HG03520 (cell line): ENCODE measurements at regions not wholly inside any gene's neighbourhood (a gene's known extent, or its start where the extent isn't known, plus 50 kb on each side); places are given as distances from the start of the nearest gene placed in this dataset.

Source experiments
- ATAC-seq: cut with Tn5 transposase; IDR thresholded peaks from one replicate; pipeline ENCODE4 v1.9.1; 2021; ENCODE audit warnings: mild to moderate bottlenecking, moderate library complexity; ENCODE audit not compliant: unreplicated experiment

- ATAC-seq = no peak
These were observed 277.0 kb downstream of the CDH2 start for GRCh38 chr18:27899893-27900292.

DNA sequence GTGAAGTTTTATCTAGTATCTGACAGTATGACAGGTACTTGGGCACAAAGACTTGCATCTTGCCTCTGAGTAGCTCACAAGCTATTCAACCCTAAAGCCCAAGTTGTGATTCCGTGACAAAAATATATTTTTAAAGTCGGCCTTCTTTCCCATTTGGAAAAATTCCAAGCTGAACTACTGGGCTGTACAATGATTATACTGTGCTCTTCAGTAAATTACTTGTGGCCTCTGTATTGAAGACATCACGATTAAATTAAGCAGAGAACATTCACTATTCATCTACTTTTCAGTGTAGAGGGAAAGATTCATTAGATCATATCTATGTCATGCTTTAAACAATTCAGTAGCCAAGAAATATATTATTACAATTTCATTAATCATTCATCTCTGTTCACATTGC lies 282.2 kb downstream of the CDH2 start:
- ATAC-seq = no peak

GRCh38 chr18:27887711-27888495 lies 289.0 kb downstream of the CDH2 start:
- no peak for ATAC-seq

DNA sequence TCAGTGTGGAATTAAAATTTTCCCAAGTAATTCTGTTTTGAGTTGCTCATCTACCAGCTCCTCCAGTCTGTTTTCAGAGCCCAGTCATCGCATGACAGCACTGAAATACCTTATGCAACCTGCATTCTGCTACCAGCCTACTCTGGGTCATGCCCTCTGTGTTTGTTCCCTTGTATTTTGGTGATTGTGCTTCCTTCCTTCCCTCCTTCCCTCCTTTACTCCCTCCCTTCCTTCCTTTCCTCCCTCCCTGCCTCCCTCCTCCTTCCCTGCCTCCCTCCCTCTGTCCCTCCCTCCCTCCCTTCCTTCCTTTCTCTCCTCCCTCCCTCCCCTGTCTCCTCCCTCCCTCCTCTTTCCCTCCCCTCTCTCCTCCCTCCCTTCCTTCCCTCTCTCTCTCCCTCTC lies 289.6 kb downstream of the CDH2 start:
- no peak for ATAC-seq

GRCh38 chr18:27879540-27879939 lies 297.4 kb downstream of the CDH2 start:
- ATAC-seq = no peak

DNA sequence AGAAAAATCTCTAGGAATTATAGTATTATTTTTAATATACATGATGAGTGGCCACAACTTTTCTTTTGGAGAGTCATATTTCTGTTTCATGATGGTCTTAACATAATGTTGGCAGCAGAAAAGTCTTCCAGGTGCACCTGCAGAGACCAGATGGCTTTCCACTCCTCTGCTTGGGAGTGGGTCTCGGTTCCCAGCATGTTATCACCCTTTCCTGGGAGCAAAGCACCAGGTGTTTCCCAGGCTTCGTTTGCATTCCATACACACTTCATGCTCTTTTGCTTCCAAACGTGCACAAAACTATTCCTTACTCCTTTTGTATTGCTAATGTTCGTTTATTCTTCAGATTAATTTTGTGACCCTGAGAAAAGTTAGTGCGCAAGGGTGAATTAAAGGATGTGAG lies 305.2 kb downstream of the CDH2 start:
- no peak for ATAC-seq

DNA sequence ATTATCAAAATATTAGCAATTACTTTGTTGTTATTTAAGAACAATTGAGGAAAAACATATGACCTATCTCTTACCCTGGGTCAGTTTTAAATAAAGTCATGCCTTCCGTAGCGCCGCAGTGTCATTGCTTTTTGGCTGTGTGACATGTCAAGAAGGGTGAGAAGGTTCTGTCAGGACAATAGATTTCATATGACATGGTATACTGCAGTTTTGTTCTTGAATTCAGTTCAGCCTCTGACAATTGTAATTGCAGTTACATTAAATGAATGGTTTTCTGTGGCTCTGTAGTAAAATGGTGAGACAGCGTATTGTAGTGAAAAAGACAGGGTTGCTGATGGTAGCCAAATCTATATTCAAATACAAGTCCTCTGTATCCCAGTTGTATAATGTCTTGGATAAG lies 307.2 kb downstream of the CDH2 start:
- no peak for ATAC-seq

- ATAC-seq = no peak
These were observed 311.5 kb downstream of the CDH2 start for GRCh38 chr18:27865431-27865830.

GRCh38 chr18:27863780-27864430 lies 313.0 kb downstream of the CDH2 start:
- no peak for ATAC-seq

DNA sequence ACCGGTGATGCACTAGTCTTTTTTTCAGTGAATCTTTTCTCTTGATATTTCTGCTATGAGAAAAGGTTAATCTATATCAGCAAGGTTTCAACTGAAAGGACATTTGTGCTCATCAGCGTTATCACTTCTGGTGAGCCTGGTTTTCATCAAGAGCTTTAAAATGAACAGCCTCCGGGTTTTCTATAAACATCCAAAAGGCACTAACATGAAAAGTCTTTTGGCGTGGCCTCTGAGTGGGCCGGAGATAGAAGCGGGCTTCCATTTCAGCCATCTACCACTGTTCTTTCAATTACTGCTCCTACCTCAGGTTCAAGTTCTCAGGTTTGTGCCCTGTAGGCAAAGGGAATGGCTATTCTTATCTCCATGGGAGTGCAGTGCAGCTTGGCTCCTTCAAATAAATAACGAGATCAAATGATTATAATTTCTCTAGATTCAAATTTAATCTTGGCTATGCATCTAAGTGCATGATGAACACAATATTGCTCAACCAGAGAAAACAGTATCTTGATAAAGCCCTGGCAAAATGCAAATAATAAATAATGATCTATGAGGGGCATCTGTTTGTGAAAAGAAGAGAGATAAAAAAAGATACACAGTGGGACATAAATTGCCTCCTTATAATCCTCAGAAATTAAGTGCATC lies 314.8 kb downstream of the CDH2 start:
- no peak for ATAC-seq

DNA sequence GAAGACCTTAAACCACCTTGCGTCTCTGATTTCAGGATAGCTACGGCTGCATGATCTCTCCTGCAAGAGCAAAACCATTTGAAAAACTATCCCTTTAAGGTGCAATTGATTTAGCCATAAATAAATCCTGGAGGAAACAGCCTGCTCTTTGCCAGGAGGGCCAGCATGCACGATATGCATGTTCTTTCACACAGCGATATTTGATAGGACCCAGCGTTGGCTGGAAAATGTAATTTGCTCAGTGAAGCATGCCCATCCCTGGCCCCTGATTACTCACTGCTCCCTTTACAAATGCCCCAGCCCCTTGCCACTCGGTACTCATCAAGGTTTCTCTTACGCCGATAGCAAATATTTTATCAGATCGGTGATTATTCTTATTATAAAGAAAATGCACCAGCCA lies 315.4 kb downstream of the CDH2 start:
- no peak for ATAC-seq

- ATAC-seq = no peak
These were observed 316.2 kb downstream of the CDH2 start for GRCh38 chr18:27860701-27861107.

- no peak for ATAC-seq
These were observed 316.9 kb downstream of the CDH2 start for GRCh38 chr18:27860011-27860410.

DNA sequence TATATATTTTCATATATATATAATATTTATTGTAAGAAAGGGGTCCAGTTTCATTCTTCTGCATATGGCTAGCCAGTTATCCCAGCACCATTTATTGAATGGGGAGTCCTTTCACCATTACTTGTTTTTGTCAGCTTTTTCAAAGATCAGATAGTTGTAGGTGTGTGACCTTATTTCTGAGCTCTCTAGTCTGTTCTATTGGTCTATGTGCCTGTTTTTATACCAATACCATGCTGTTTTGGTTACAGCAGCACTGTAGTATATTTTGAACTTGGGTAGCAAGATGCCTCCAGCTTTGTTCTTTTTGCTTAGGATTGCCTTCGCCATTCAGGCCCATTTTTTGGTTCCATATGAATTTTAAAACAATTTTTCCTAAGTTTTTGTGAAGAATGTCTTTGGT lies 320.1 kb downstream of the CDH2 start:
- no peak for ATAC-seq

- ATAC-seq = no peak
These were observed 321.4 kb downstream of the CDH2 start for GRCh38 chr18:27855486-27855885.

- ATAC-seq = no peak
These were observed 322.3 kb downstream of the CDH2 start for GRCh38 chr18:27854631-27855030.

DNA sequence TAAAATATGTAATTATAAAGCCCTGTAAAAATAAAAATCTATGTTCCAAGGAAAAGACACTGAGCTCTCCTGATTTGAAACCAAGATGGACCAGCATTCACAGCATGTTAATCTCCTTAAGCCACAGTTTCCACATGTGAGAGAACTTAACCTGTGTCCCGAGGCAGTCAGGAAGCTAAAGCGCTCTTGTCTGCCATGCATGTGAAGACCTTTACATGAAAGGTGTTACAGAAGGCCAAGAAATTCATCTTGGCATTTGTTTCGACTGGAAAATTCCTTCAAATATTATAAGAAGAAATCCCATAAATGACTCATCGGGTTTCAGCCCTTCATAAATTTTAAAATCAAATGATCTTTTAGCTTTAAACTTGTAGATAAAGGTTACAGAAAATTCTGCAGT lies 328.6 kb downstream of the CDH2 start:
- no peak for ATAC-seq

GRCh38 chr18:27847412-27847811 lies 329.5 kb downstream of the CDH2 start:
- no peak for ATAC-seq

DNA sequence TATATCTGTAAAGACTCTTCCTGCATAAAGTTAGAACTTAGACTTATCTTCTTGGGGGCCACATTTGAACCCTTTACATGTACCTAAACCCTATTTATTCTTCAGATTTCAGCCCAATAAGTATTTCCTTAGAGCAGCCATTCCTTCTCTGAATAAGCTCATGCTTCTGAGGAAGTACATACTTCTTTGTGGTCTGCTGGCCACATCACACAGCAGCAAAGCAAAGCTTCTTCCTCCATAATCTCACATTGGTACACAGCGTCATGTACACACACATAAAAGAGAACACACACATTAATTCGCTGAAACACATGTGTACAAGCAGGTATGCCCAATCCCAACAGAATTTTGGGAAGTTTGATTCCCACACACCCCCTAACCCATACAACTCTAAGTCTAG lies 331.0 kb downstream of the CDH2 start:
- ATAC-seq = no peak

DNA sequence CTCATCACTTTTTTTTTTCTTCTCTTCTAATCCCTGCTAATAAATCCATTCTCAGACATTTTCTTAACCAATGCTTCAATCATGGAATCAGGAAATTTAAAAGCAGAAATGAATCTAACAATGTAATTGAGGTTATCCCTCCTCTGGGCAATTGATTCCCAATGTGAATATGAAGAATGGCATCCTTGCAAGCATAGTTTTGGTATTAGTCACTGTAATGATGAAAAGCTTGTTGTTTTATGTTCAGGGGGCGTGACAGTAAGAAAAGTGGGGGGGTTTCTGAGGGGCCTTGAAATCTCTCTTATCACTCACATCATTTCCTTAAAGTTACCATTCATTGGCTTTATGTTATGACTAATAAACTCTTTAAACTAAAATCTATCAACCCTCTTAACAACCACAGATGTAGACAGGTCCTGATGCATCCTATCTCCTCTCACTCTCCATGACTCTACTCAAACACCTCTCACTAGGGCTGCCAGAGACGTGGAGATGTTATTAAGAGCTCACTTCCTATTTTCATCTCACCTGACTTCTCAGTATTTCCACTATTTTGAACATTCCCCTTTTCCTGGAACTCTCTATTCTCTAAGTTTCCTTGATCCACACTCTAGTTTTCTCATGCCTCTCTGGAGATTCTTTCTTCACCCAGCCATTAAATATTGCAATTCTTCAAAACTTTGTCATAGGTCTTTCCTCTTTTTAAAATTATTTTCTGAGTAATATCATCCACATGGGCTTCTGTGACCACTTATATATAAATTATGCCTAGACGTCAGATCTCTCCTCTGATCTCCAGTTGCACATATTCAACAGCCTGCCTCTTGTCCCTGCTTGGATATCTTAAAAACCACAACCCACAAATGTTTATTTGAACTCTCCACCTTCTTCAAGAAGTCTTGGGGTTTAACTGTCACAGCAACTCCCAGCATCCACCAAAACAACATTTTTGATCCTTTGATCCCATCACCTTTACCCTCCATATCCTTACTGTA lies 332.9 kb downstream of the CDH2 start:
- ATAC-seq = no peak

DNA sequence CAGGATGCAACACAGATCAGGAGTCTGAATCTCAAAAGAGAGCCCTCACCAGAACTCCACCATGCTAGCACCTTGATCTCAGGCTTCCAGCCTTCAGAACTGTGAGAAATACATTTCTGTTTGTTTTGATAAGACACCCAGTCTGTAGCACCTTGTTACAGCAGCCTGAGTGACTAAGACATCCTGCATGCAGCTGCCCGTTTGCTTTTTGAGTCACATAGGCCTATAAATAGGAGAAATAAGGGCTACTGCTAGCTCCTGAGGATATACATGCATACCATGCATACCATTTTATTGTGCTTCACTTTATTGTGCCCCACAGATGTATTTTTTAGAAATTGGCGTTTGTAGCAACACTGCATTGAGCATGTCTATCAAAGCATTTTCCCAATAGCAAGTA lies 337.8 kb downstream of the CDH2 start:
- no peak for ATAC-seq
